Parathyroid adenoma (tissue), 2 donors: ENCODE measurements at regions not wholly inside any gene's neighbourhood (a gene's known extent, or its start where the extent isn't known, plus 50 kb on each side); places are given as distances from the start of the nearest gene placed in this dataset.

Experiments used
- H2AFZ ChIP-seq: fragments of 300-600 bp; sonication (generic); one replicate; pipeline ENCODE4 v1.7.0; 2017; ENCODE audit warnings: antibody characterized with exemption, mild to moderate bottlenecking
- H3K27ac ChIP-seq: fragments of 300-600 bp; sonication (generic); one replicate; pipeline ENCODE4 v1.7.0; 2017
- H3K27me3 ChIP-seq: fragments of 300-600 bp; sonication (generic); one replicate; pipeline ENCODE4 v1.7.0; 2017; ENCODE audit warnings: low read length; ENCODE audit not compliant: control insufficient read depth, insufficient read depth
- H3K36me3 ChIP-seq: fragments of 300-600 bp; sonication (generic); one replicate; pipeline ENCODE4 v1.7.0; 2017; ENCODE audit warnings: low read length; ENCODE audit not compliant: control insufficient read depth, insufficient read depth
- H3K4me1 ChIP-seq: fragments of 300-600 bp; sonication (generic); one replicate; pipeline ENCODE4 v1.7.0; 2017; ENCODE audit warnings: control low read depth
- H3K4me2 ChIP-seq: fragments of 300-600 bp; sonication (generic); one replicate; pipeline ENCODE4 v1.7.0; 2017; ENCODE audit warnings: low read length
- H3K4me3 ChIP-seq: fragments of 300-600 bp; sonication (generic); one replicate; pipeline ENCODE4 v1.7.0; 2017; ENCODE audit warnings: low read depth, low read length
- H3K79me2 ChIP-seq: fragments of 300-600 bp; sonication (generic); one replicate; pipeline ENCODE4 v1.7.0; 2017; ENCODE audit warnings: control low read depth
- H3K9ac ChIP-seq: fragments of 300-600 bp; sonication (generic); one replicate; pipeline ENCODE4 v1.7.0; 2017; ENCODE audit warnings: mild to moderate bottlenecking
- H3K9me3 ChIP-seq: fragments of 300-600 bp; sonication (generic); one replicate; pipeline ENCODE4 v1.7.0; 2017; ENCODE audit warnings: low read length; ENCODE audit not compliant: control insufficient read depth
- CTCF ChIP-seq: fragments of 300-600 bp; sonication (generic); IDR thresholded peaks from one replicate; pipeline ENCODE4 v1.7.0; 2017; ENCODE audit warnings: antibody characterized with exemption, mild to moderate bottlenecking
- donor health status: primary hyperparathyroidism.

GRCh38 chr2:201965550-201965949, 68.1 kb upstream of the FZD7 start:
- H3K79me2 ChIP-seq: no peaks in the 10 kb centered on the region
- no peaks in the 10 kb centered on the region for H3K27me3 ChIP-seq
- no peak overlapping the region for H3K9ac ChIP-seq
- no peak overlapping the region for H3K4me3 ChIP-seq
- H3K27ac ChIP-seq: no peak overlapping the region
- H3K36me3 ChIP-seq: no peaks in the 10 kb centered on the region
- H3K9me3 ChIP-seq: no peaks in the 10 kb centered on the region
- H2AFZ ChIP-seq: no peak overlapping the region
- no peak overlapping the region for H3K4me2 ChIP-seq
- TF ChIP-seq CTCF: no peak
- no peaks in the 10 kb centered on the region for H3K4me1 ChIP-seq

GRCh38 chr2:201966691-201967438, 66.8 kb upstream of the FZD7 start:
- Histone ChIP-seq H3K4me1 (no peaks in the 10 kb centered on the region), H2AFZ (no peak overlapping the region), H3K9ac (no peak overlapping the region), H3K4me2 (no peak overlapping the region), H3K9me3 (no peaks in the 10 kb centered on the region), H3K36me3 (no peaks in the 10 kb centered on the region), H3K79me2 (no peaks in the 10 kb centered on the region), H3K4me3 (no peak overlapping the region), H3K27me3 (no peaks in the 10 kb centered on the region), H3K27ac (no peak overlapping the region)
- no peak for TF ChIP-seq CTCF

- H2AFZ ChIP-seq: no peak overlapping the region
- H3K4me3 ChIP-seq: no peak overlapping the region
- no peak for TF ChIP-seq CTCF
- no peak overlapping the region for H3K27ac ChIP-seq
- no peaks in the 10 kb centered on the region for H3K9me3 ChIP-seq
- no peaks in the 10 kb centered on the region for H3K27me3 ChIP-seq
- no peak overlapping the region for H3K9ac ChIP-seq
- H3K36me3 ChIP-seq: no peaks in the 10 kb centered on the region
- no peaks in the 10 kb centered on the region for H3K4me1 ChIP-seq
- no peaks in the 10 kb centered on the region for H3K79me2 ChIP-seq
- H3K4me2 ChIP-seq: no peak overlapping the region
These were observed 65.6 kb upstream of the FZD7 start for GRCh38 chr2:201968050-201968449.

GRCh38 chr2:201968476-201968875, 65.2 kb upstream of the FZD7 start:
- H2AFZ ChIP-seq: no peak overlapping the region
- H3K36me3 ChIP-seq: no peaks in the 10 kb centered on the region
- no peak overlapping the region for H3K4me2 ChIP-seq
- no peaks in the 10 kb centered on the region for H3K4me1 ChIP-seq
- no peak for TF ChIP-seq CTCF
- no peak overlapping the region for H3K27ac ChIP-seq
- no peaks in the 10 kb centered on the region for H3K9me3 ChIP-seq
- no peaks in the 10 kb centered on the region for H3K79me2 ChIP-seq
- H3K9ac ChIP-seq: no peak overlapping the region
- no peak overlapping the region for H3K4me3 ChIP-seq
- no peaks in the 10 kb centered on the region for H3K27me3 ChIP-seq

GRCh38 chr2:201969241-201969937, 64.3 kb upstream of the FZD7 start:
- Histone ChIP-seq H2AFZ (no peak overlapping the region), H3K4me2 (no peak overlapping the region), H3K27me3 (no peaks in the 10 kb centered on the region), H3K27ac (no peak overlapping the region), H3K9me3 (no peaks in the 10 kb centered on the region), H3K36me3 (no peaks in the 10 kb centered on the region), H3K4me3 (no peak overlapping the region), H3K9ac (no peak overlapping the region), H3K79me2 (no peaks in the 10 kb centered on the region), H3K4me1 (no peaks in the 10 kb centered on the region)
- no peak for TF ChIP-seq CTCF
